ENCODE measurements at regions not wholly inside any gene's neighbourhood (a gene's known extent, or its start where the extent isn't known, plus 50 kb on each side); places are given as distances from the start of the nearest gene placed in this dataset.

DNA sequence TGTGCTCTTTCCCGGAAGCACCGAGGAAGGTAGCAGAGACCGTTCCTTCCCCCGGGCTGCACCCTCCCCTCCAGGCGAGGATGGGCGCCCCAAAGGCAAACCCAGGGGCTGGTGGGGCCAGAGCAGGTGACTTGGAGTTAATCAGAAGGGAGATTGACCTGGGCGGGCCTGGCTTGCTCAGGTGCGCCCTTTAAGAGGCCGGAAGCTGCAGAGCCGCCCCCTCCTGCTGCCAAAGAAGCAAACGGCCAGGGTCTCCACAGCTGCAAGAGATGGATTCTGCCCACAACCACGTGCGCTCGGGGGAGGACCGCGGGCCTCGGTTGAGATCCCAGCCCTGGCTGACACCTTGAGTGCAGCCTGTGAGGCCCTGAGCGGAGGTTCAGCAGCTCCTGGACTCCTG lies 218.2 kb upstream of the NAALADL2 start:
- no peak for DNase-seq (ENCODE audit: low spot score)
- in situ Hi-C loops (cut with MboI; ENCODE audit: low sequenced_read_pairs, unreplicated experiment) = no loop called here
- TF ChIP-seq, protein P1, sequence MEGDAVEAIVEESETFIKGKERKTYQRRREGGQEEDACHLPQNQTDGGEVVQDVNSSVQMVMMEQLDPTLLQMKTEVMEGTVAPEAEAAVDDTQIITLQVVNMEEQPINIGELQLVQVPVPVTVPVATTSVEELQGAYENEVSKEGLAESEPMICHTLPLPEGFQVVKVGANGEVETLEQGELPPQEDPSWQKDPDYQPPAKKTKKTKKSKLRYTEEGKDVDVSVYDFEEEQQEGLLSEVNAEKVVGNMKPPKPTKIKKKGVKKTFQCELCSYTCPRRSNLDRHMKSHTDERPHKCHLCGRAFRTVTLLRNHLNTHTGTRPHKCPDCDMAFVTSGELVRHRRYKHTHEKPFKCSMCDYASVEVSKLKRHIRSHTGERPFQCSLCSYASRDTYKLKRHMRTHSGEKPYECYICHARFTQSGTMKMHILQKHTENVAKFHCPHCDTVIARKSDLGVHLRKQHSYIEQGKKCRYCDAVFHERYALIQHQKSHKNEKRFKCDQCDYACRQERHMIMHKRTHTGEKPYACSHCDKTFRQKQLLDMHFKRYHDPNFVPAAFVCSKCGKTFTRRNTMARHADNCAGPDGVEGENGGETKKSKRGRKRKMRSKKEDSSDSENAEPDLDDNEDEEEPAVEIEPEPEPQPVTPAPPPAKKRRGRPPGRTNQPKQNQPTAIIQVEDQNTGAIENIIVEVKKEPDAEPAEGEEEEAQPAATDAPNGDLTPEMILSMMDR (IDR thresholded peaks at IDR 0.05; ENCODE audit: borderline replicate concordance, control extremely low read depth, extremely low read depth, insufficient read depth, missing control alignments) = no peak

DNA sequence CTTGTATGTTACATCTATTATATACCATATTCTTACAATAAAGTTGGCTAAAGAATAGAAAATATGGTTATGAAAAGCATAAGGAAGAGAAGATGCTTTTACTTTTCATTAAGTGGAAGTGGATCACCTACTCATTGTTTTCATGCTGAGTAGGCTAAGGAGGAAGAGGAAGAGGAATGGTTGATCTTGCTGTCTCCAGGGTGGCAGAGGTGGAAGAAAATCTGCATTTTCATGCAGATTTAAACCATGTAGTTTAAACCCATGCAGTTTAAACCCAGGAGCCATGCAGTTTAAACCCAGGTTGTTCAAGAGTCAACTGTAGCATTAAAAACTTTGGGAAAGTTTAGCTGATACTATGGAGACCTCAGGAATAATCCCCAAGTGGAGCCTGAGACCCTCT lies 214.8 kb upstream of the NAALADL2 start:
- in situ Hi-C loops (cut with MboI; ENCODE audit: low sequenced_read_pairs, unreplicated experiment) = no loop called here
- TF ChIP-seq, protein P1 (IDR thresholded peaks at IDR 0.05; ENCODE audit: borderline replicate concordance, control extremely low read depth, extremely low read depth, insufficient read depth, missing control alignments) = no peak
- DNase-seq (ENCODE audit: low spot score) = no peak

DNA sequence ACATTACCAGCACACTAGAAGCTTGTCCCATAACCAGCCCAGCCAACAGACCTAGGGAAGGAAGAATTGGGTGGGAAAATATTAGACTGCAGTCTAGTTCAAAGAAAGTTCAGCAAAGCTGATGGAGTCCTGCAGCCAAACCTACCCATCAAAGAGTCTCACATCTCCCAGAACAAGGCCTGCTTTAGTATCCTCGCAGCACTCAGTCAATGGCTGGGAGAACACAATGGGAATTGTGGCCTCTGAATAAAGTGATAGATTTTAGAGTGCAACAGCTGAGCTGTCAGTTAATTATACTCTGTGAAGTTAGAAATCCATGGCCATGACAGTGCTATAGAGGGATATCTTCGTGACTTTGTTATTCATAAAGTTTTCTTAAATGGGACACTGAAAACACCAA lies 207.2 kb upstream of the NAALADL2 start:
- TF ChIP-seq, protein P1 (IDR thresholded peaks at IDR 0.05; ENCODE audit: borderline replicate concordance, control extremely low read depth, extremely low read depth, insufficient read depth, missing control alignments) = no peak
- no peak for DNase-seq (ENCODE audit: low spot score)
- in situ Hi-C loops (cut with MboI; ENCODE audit: low sequenced_read_pairs, unreplicated experiment) = no loop called here

DNA sequence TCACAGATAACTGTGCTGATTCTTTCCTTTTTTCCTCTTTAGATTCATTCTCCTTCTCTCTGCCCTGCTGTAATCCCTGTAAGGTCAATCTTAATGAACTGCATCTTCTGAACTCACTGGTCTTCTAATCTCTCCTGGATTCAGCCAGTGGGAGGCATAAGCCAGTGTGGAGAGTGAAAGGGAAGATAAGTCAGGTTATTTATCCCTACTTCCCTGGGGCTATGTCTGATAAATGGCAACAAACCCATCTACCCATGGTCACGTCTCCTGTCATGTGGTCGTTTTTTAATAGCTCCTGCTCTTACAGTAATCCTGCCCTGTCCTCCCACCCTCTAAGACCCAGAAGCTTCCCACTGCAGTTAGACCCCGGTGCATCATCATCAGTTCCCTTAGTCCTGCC lies 199.6 kb upstream of the NAALADL2 start:
- in situ Hi-C loops (cut with MboI; ENCODE audit: low sequenced_read_pairs, unreplicated experiment) = no loop called here
- TF ChIP-seq, protein P1 (IDR thresholded peaks at IDR 0.05; ENCODE audit: borderline replicate concordance, control extremely low read depth, extremely low read depth, insufficient read depth, missing control alignments) = no peak
- no peak for DNase-seq (ENCODE audit: low spot score)

DNA sequence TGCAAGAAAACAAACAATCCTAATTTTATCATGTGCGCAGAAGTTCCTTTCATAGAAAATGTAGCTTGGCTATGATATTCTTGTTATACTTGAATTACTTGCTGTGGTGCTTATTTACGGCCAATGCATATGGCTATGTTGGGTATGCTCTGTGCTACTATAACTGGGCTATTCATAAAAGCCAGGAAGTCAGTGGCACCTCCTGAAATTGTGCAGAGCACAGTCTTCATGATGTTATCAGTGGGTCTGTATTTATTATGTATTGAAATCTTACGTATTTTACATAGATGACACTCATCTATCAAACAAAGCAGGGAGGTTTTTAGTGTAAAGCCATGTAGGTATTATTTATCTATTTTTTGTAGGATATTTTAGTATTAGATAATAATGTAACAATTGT lies 196.5 kb upstream of the NAALADL2 start:
- TF ChIP-seq, protein P1 (IDR thresholded peaks at IDR 0.05; ENCODE audit: borderline replicate concordance, control extremely low read depth, extremely low read depth, insufficient read depth, missing control alignments) = no peak
- in situ Hi-C loops (cut with MboI; ENCODE audit: low sequenced_read_pairs, unreplicated experiment) = no loop called here
- DNase-seq (ENCODE audit: low spot score) = no peak

DNA sequence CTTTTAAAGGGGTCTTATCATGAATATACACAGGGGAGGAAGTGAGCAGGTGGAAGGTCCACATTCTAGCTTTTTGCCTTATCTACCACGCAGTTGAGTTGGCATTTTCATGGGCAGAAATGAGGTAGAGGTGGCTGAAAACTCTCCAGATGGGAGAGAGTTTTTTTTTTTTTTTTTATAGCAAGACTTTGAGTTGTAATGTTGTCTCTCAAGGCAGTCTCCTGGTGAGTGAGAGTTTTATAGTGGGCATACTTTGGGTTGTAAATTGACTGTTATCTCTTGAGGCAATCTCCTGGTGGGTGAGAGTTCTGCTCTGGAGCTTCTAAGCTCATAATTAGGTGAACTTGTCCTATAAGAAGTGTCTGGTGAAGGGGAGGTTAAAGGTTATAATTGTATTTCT lies 191.7 kb upstream of the NAALADL2 start:
- DNase-seq (ENCODE audit: low spot score) = no peak
- TF ChIP-seq, protein P1 (IDR thresholded peaks at IDR 0.05; ENCODE audit: borderline replicate concordance, control extremely low read depth, extremely low read depth, insufficient read depth, missing control alignments) = no peak
- in situ Hi-C loops (cut with MboI; ENCODE audit: low sequenced_read_pairs, unreplicated experiment) = no loop called here

DNA sequence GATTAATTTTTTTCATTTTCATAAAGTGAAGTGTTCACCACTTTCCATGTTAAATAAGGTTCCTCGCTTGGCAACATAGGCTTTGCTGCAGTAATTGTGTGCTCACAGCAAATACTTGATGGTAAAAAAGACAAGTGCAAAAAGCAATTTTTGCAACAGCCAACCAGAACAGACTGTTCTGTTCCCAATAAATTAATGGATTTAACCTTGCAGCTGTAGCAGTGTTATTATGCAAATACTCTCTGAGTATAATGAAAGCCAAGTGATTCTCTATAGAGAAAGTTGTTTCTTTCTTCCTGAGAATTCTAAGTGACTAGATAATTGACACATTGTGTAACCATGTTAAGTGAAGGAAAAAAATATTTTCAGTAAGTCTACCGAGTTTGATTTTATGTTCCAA lies 183.7 kb upstream of the NAALADL2 start:
- TF ChIP-seq, protein P1 (IDR thresholded peaks at IDR 0.05; ENCODE audit: borderline replicate concordance, control extremely low read depth, extremely low read depth, insufficient read depth, missing control alignments) = no peak
- no peak for DNase-seq (ENCODE audit: low spot score)
- in situ Hi-C loops (cut with MboI; ENCODE audit: low sequenced_read_pairs, unreplicated experiment) = no loop called here
